A549 (cell line): ENCODE measurements at regions not wholly inside any gene's neighbourhood (a gene's known extent, or its start where the extent isn't known, plus 50 kb on each side); places are given as distances from the start of the nearest gene placed in this dataset.
A peak's percentile ranks its signal among the peaks of the same experiment; 100 is the strongest.
"Not testable (repeated sequence)": the region's sequence is repeated elsewhere in the genome, so short reads cannot be mapped to it uniquely, and the experiment has no call there.

Experiments
- ATAC-seq, 2 experiments: fragments of 200-7000 bp in 1 of 2; fragments of >200 bp in 1 of 2; cut with Nextera tagmentation in 1 of 2; cut with Tn5 transposase in 1 of 2; 3 replicates each; pipeline versions ENCODE4 v1.8.0 to v1.9.1; 2018 to 2020; ENCODE audit warnings: mild to moderate bottlenecking in 1 of 2, moderate library complexity in 1 of 2
- CTCF ChIA-PET: fragments of 300-600 bp; sonication (Branson Sonifier 250); formaldehyde crosslinking; extraction: SDS; loops from one replicate; lab custom pipeline; 2021; ENCODE audit warnings: antibody characterized with exemption, inconsistent platforms; lab: Yijun Ruan, JAX
- POLR2A ChIA-PET: fragments of 350-600 bp; formaldehyde crosslinking; extraction: SDS; loops from one replicate; lab custom pipeline; 2021; ENCODE audit warnings: antibody characterized with exemption, inconsistent platforms; lab: Yijun Ruan, JAX
- DNase-seq, 2 experiments: peaks; one replicate each; pipeline versions ENCODE4 v3.0.0 to v3.0.0-alpha.2; 2011 to 2016; ENCODE audit warnings: low read depth in 1 of 2, low spot score in 1 of 2
- FAIRE-seq: peaks from 2 replicates; lab custom pipeline; 2011; peaks lifted over from hg19 to GRCh38; lab: Jason Lieb, UNC
- H3K27ac ChIP-seq, 2 experiments: fragments of >200 bp; sonication (Bioruptor Twin); formaldehyde crosslinking; 3 replicates each; pipeline ENCODE4 v1.5.1; 2016 to 2017
- H3K4me1 ChIP-seq: fragments of >200 bp; sonication (Bioruptor Twin); formaldehyde crosslinking; 3 replicates; pipeline ENCODE4 v1.6.1; 2016
- H3K4me2 ChIP-seq: fragments of >200 bp; sonication (Bioruptor Twin); formaldehyde crosslinking; 3 replicates; pipeline ENCODE4 v1.6.1; 2016
- H3K4me3 ChIP-seq: fragments of >200 bp; sonication (Bioruptor Twin); formaldehyde crosslinking; 3 replicates; pipeline ENCODE4 v1.5.1; 2016
- H3K9me3 ChIP-seq: fragments of >200 bp; sonication (Bioruptor Twin); formaldehyde crosslinking; 3 replicates; pipeline ENCODE4 v1.6.1; 2016
- WGBS: methylation state at CpG from one replicate; pipeline ENCODE4 v1.1.6; 2017; ENCODE audit errors: missing lambda C conversion rate; 5-methylcytosine and 5-hydroxymethylcytosine counted together

DNA sequence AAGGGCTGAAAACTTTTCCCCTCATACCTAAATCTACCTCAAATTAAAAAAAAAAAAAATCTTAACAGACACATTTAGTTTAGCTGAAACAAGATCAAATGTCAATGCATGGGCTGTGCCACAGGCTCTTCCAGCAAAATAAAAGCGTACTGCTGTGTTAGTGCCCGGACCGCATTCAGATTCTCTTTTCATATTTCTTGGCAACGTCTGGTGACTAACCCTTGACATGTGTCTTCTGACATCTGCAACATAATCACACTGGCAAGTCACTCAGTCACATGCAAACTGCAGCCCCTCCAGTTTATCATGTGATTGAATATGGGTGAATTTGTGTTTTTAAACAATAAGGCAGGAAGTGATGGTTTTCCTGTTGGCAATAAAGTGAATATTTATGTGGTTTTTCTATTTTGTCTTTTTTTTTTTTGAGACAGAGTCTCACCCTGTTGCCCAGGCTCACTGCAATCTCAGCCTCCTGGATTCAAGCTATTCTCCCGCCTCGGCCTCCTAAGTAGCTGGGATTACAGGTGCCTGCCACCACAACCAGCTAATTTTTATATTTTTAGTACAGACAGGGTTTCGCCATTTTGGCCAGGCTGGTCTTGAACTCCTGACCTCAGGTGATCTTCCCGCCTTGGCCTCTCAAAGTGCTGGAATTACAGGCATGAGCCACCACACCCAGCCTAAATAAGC is 75.2 kb downstream of the CLEC18A start:
- H3K4me1 ChIP-seq, H3K4me2 ChIP-seq, FAIRE-seq, ATAC-seq, H3K9me3 ChIP-seq, DNase-seq, CTCF ChIA-PET, H3K4me3 ChIP-seq, POLR2A ChIA-PET, H3K27ac ChIP-seq: not testable (repeated sequence)
- 92% methylated on average over 8 of the region's 8 CpGs for WGBS

DNA sequence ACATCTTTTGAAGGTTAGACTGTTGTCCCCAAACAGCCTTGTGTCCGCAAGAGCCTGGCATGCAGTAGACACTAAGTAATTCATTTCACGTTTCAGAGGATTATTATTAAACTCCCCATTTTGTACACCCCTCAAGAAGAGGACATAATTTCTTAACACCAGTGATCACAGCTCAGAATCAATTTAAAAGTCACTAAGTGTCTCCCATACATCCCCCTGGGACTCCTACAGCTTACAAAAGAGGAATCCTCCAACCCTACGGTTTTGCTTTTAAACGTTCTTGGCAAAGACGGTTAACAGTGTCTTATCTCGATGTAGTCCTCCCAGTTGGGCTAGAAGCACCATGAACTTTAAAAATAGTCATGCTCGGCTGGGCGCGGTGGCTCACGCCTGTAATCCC is 81.2 kb upstream of the PDPR start:
- POLR2A ChIA-PET, FAIRE-seq, H3K27ac ChIP-seq, ATAC-seq, H3K4me3 ChIP-seq, H3K4me2 ChIP-seq, DNase-seq, H3K4me1 ChIP-seq, H3K9me3 ChIP-seq, CTCF ChIA-PET: not testable (repeated sequence)
- WGBS = 94% methylated on average over 10 of the region's 10 CpGs

DNA sequence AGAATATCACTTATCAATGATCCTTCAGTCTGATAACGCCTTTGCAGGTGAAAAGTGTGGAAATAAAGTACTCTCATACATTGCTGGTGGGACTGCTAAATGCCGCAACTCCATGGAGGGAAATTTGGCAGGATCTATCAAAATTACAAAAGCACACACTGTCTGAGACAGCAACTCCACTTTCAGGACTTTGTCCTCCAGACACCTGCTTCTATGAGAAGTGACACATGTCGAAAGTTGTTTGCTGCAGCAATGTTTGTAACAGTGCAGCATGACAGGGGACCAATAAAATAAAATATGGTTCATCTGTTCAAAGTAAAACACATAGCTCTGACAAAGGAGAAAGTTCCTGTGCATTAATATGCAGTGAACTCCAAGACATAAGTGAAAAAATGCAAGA is 76.2 kb upstream of the PDPR start:
- H3K4me2 ChIP-seq, H3K4me3 ChIP-seq, DNase-seq, H3K9me3 ChIP-seq, POLR2A ChIA-PET, H3K4me1 ChIP-seq, CTCF ChIA-PET, ATAC-seq, H3K27ac ChIP-seq, FAIRE-seq: not testable (repeated sequence)
- 93% methylated on average over 1 of the region's 3 CpGs for WGBS

DNA sequence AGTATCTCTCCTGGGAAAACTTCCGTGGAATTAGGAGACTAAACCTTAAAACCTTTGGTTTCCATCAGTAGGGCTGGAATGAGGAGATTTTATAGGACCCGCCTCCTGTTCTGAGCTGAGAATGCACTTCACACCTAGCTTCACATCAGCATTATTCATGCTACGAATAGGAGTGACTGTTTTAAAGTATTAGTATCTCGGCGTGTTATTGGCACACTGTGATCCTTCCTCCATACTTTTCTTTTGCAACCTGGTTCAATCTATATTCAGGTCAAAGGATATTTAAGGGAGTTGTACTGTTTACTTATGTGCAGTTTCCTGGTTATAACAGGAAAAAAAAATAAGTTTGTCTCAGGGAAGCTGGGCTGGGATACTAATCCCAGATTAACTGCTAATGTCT is 73.6 kb upstream of the PDPR start:
- 91% methylated on average over 5 of the region's 5 CpGs for WGBS
- DNase-seq, H3K9me3 ChIP-seq, CTCF ChIA-PET, H3K27ac ChIP-seq, POLR2A ChIA-PET, H3K4me3 ChIP-seq, H3K4me2 ChIP-seq, FAIRE-seq, H3K4me1 ChIP-seq, ATAC-seq: not testable (repeated sequence)

DNA sequence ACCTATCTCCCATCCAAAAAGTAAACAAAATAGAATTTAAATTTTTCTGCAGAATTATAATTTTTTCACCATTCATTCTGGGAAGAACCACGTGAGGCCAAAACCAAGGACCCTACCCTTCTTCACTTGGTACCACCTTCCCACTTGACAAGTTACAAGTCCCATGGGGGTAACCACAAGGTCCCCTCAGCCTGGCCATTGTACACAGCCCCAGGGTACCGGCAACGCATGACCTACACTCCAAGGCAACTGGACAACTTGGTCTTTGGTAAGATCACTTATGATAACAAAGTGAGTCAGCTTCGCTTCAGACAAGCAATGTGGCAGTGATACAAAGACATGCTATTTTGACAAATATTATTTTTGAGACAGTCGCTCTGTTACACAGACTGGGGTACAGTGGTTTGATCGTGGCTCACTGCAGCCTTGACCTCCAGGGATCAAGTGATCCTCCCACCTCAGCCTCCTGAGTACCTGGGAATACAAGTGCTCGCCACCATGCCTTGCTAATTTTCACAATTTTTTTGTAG is 70.5 kb upstream of the PDPR start:
- POLR2A ChIA-PET, H3K27ac ChIP-seq, DNase-seq, H3K4me1 ChIP-seq, ATAC-seq, H3K4me3 ChIP-seq, FAIRE-seq, H3K9me3 ChIP-seq, H3K4me2 ChIP-seq: not testable (repeated sequence)
- CTCF ChIA-PET = interaction anchor here (1.1 kb wide), 1 partner anchor 113 kb away, joined by 3 read pairs; no protein-coding TSS in a partner anchor
- WGBS = 82% methylated on average over 5 of the region's 7 CpGs

DNA sequence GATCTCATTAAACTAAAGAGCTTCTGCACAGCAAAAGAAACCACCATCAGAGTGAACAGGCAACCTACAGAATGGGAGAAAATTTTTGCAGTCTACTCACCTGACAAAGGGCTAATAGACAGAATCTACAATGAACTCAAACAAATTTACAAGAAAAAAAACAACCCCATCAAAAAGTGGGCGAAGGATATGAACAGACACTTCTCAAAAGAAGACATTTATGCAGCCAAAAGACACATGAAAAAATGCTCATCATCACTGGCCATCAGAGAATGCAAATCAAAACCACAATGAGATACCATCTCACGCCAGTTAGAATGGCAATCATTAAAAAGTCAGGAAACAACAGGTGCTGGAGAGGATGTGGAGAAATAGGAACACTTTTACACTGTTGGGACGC is 67.6 kb upstream of the PDPR start:
- DNase-seq, FAIRE-seq, H3K4me2 ChIP-seq, POLR2A ChIA-PET, ATAC-seq, H3K4me3 ChIP-seq, CTCF ChIA-PET, H3K9me3 ChIP-seq, H3K27ac ChIP-seq, H3K4me1 ChIP-seq: not testable (repeated sequence)
- WGBS = 89% methylated on average over 3 of the region's 3 CpGs

DNA sequence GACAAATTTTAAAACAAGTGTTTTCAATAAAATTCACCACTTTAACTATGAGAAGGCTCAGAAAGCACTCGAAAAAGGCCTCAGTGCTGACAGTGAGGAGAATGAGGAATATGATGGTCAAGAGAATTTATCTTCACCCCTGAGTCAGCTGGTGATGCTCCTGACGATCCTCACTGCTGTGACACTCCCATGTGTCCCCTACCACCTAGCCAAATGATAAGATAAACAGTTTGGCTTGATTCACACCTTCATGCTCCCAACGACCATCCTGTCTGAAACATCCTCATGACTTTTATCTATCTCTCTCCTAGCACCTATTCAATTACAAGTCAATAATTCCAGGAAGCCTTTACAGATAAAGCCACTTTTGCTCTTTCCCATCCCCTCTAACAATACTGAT is 66.0 kb upstream of the PDPR start:
- H3K4me1 ChIP-seq, H3K9me3 ChIP-seq, H3K27ac ChIP-seq, CTCF ChIA-PET, ATAC-seq, H3K4me2 ChIP-seq, DNase-seq, POLR2A ChIA-PET, H3K4me3 ChIP-seq, FAIRE-seq: not testable (repeated sequence)
- WGBS = 68% methylated on average over 3 of the region's 3 CpGs

DNA sequence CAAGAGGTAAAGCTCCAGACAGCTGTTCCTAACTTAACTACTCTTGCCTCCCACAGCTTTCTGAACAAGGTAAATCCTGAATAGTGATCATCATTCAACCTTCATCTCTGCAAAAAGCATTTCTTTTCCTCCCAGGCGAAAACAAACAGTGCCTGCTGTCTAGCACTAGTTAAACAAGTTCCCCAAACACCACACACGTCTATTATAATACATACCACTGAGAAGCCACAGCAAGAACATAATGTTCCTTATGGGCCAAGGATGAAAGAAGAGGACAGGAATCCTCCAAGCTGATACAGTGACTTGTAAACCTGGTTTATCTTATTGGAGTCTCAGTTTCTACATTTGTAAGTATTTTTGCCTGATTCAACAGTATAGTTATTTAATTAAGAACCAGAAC is 56.1 kb upstream of the PDPR start:
- H3K4me3 ChIP-seq, H3K4me2 ChIP-seq, DNase-seq, ATAC-seq, H3K9me3 ChIP-seq, POLR2A ChIA-PET, H3K27ac ChIP-seq, CTCF ChIA-PET, FAIRE-seq: not testable (repeated sequence)
- WGBS = 0% methylated on average over 1 of the region's 2 CpGs
- peaks cover 14% of the 10 kb centered on the region for H3K4me1 ChIP-seq

DNA sequence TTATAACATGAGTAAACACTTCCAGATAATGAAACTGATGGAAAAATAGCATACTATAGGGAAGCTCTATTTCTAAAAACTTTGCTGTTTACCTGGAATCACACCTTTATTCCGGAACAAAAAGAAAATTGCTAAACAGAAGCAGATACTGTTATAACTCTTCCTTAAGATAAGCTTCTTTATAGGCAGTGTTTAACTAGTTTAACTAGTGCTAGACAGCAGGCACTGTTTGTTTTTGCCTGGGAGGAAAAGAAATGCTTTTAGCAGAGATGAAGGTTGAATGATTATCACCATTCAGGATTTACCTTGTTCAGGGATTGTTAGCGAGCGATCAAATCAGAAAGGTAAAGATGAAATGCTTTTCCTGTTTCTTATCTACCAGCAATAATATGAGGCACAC is 54.7 kb upstream of the PDPR start:
- H3K4me3 ChIP-seq, DNase-seq, POLR2A ChIA-PET, H3K27ac ChIP-seq, H3K4me2 ChIP-seq, FAIRE-seq, ATAC-seq, CTCF ChIA-PET, H3K9me3 ChIP-seq: not testable (repeated sequence)
- H3K4me1 ChIP-seq = peaks cover 17% of the 10 kb centered on the region
- WGBS = 88% methylated on average over 3 of the region's 3 CpGs

DNA sequence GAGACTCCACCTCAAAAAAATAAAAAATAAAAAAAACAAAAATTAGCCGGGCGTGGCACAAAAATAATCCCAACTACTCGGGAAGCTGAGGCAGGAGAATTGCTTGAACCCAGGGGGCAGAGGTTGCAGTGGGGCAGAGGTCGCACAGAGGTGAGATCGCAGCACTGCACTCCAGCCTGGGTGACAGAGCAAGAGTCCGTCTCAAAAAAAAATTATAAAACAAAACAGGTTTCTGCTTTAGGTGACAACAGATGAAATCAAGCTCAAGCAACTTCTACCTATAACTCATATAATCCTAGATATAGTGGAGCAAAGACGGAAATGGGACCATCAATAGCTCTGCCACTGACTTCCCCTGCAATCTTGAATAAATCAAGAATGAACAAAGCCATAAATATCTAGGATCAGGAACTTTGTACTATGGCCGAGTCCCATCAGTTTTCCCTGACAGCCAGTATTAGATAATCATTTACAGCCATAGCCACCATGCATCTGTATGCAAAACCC is 53.6 kb upstream of the PDPR start:
- CTCF ChIA-PET, ATAC-seq, H3K27ac ChIP-seq, H3K9me3 ChIP-seq, POLR2A ChIA-PET, H3K4me3 ChIP-seq, FAIRE-seq, DNase-seq: not testable (repeated sequence)
- Histone ChIP-seq H3K4me1 (peaks cover 17% of the 10 kb centered on the region), H3K4me2 (peak overlapping the region; percentile 47; the same call in 2 of the 3 replicates)
- 71% methylated on average over 8 of the region's 8 CpGs for WGBS

DNA sequence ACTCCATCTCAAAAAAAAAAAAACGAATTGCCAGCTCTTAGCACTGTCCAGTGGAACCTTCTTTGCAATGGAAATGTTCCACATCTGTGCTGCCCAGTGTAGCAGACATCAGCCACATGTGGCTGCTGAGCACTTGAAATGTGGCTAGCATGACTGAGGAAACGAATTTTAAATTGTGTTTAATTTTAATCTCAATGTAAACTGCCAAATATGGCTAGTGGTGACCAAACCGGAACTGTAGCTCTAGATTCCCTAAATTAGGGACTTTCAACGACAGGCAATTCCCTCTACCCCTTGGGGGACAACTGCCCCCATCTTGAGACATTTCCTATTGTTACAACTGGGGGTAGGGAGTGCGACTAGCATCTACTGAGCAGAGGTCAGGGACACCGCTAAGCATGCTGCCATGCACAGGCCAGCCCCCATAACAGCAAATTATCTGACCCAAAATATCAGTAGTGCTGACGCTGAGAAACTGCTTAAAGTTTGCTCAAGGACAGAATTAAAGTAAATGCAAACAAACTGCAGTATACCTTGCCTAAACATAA is 52.4 kb upstream of the PDPR start:
- H3K27ac ChIP-seq, DNase-seq, FAIRE-seq, CTCF ChIA-PET, POLR2A ChIA-PET, ATAC-seq, H3K4me2 ChIP-seq, H3K9me3 ChIP-seq, H3K4me3 ChIP-seq: not testable (repeated sequence)
- peaks cover 18% of the 10 kb centered on the region for H3K4me1 ChIP-seq
- 72% methylated on average over 7 of the region's 7 CpGs for WGBS
